ACC112 (cell line): ENCODE measurements at regions not wholly inside any gene's neighbourhood (a gene's known extent, or its start where the extent isn't known, plus 50 kb on each side); places are given as distances from the start of the nearest gene placed in this dataset.
"Not testable (repeated sequence)": the region's sequence is repeated elsewhere in the genome, so short reads cannot be mapped to it uniquely, and the experiment has no call there.

Experiments used
- H2AFZ ChIP-seq: fragments of 200-600 bp; sonication (generic); one replicate; pipeline ENCODE4 v1.6.0; 2017; ENCODE audit warnings: antibody characterized with exemption, low read length; ENCODE audit not compliant: unreplicated experiment
- H3K27ac ChIP-seq: fragments of 200-600 bp; sonication (generic); 2 replicates; pipeline ENCODE4 v1.5.1; 2014; ENCODE audit warnings: low read depth, mild to moderate bottlenecking, antibody characterized with exemption, low read length, moderate library complexity
- H3K27me3 ChIP-seq: fragments of 200-600 bp; sonication (generic); 2 replicates; pipeline ENCODE4 v1.6.1; 2014; ENCODE audit warnings: mild to moderate bottlenecking, antibody characterized with exemption, low read length, moderate library complexity, mixed read lengths; ENCODE audit not compliant: insufficient read depth
- H3K36me3 ChIP-seq: fragments of 200-600 bp; sonication (generic); 2 replicates; pipeline ENCODE4 v1.6.1; 2016; ENCODE audit warnings: mild to moderate bottlenecking, antibody characterized with exemption, low read length, moderate library complexity, mixed read lengths; ENCODE audit not compliant: insufficient read depth
- H3K4me1 ChIP-seq: fragments of 200-600 bp; sonication (generic); one replicate; pipeline ENCODE4 v1.6.1; 2016; ENCODE audit warnings: low read length, mixed read lengths; ENCODE audit not compliant: insufficient read depth, unreplicated experiment, control insufficient read depth
- H3K4me3 ChIP-seq: fragments of 200-600 bp; sonication (generic); 2 replicates; pipeline ENCODE4 v1.5.1; 2014; ENCODE audit warnings: mild to moderate bottlenecking, low read depth, low read length
- H3K79me2 ChIP-seq: fragments of 200-600 bp; sonication (generic); one replicate; pipeline ENCODE4 v1.6.0; 2016; ENCODE audit warnings: low read length; ENCODE audit not compliant: control insufficient read depth, unreplicated experiment, insufficient read depth

DNA sequence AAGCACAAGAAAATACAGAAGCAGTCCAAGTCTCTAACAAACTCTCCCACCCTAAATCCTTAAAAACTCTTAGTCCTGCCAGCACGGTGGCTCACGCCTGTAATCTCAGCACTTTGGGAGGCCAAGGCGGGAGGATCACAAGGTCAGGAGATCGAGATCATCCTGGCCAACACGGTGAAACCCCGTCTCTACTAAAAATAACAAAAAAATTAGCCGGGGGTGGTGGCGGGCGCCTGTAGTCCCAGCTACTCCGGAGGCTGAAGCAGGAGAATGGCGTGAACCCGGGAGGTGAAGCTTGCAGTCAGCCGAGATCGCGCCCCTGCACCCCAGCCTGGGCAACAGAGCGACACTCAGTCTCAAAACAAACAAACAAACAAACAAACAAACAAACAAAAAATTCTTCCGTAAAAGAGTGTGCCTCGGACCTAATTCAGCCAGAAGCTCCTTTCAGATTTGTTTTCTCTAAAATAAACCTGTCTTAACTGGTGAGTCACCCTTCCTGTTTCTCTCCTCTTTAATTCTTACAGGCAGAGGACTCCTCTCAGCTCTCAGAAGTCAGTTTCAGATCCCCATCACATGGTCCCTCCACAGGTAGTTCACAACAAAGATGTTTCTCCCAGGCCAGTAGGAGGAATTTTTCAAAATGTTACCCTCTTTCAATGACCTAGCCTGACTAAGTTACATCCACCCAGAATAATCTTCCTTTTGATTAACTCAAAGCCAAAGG is 953.2 kb downstream of the STIM2 start:
- not testable (repeated sequence) for H3K4me3 ChIP-seq, H2AFZ ChIP-seq, H3K27me3 ChIP-seq, H3K27ac ChIP-seq, H3K36me3 ChIP-seq, H3K79me2 ChIP-seq, H3K4me1 ChIP-seq

DNA sequence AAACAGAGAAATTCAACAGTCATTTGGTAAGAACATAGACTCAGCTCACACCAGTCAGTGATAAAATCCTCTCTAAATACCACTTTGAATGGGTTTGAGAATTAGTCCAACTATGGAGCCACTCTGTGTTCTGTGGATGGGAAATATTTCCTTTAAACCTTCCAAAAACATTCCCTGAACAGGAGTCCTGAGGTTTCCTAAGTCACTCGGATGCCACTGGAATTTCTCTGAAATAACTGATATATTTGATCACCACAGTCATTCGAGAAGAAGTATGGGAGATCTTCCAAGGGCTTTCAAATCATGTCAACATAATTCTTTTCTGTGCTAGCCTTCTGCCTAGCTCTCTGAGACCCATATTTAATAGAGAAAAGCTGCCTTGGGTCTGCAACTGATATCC is 958.6 kb downstream of the STIM2 start:
- Histone ChIP-seq H3K27ac (no peak overlapping the region), H3K79me2 (no peaks in the 10 kb centered on the region), H3K36me3 (no peaks in the 10 kb centered on the region), H3K4me3 (no peak overlapping the region), H2AFZ (no peak overlapping the region), H3K4me1 (no peaks in the 10 kb centered on the region), H3K27me3 (no peaks in the 10 kb centered on the region)

DNA sequence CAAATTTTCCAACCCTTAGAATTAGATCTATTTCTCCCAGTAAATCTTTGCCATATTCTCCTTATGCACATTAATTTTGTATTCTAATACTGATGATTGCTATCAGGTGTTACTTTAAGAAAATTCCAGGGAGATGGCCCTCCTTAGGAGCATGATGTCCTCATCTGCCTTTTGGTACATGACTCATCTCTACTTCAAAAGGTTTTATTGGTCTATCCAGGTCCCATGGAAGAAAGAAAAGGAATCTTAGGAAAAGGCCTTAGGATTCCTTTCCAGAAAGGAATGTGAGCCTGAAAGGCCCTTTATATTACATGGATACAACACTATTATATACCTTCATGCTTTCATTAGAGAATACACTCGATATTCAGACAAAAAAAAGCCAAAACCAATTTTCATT is 968.2 kb downstream of the STIM2 start:
- no peaks in the 10 kb centered on the region for H3K79me2 ChIP-seq
- no peak overlapping the region for H3K27ac ChIP-seq
- no peaks in the 10 kb centered on the region for H3K36me3 ChIP-seq
- H2AFZ ChIP-seq = no peak overlapping the region
- H3K4me1 ChIP-seq = no peaks in the 10 kb centered on the region
- no peaks in the 10 kb centered on the region for H3K27me3 ChIP-seq
- no peak overlapping the region for H3K4me3 ChIP-seq

DNA sequence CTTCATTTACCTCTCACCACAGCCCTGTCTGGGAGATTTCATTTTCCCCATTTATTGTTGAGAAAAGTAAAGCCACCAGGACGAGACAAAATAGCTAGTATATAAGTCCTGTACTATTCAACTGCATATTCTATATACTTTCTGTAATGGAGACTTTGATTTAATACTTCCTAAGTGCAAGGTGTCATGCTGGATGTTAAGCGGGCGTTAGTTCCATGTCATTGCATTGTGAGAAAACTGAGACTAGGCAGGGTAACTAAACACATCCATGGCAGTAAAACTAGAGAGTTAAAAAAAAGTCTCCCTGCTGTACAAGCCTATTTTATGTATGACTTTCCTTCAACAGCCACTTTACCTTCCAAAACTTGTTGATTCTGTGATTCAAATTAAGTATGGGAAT is 969.6 kb downstream of the STIM2 start:
- no peaks in the 10 kb centered on the region for H3K4me1 ChIP-seq
- no peak overlapping the region for H3K4me3 ChIP-seq
- H3K36me3 ChIP-seq = no peaks in the 10 kb centered on the region
- H3K27me3 ChIP-seq = no peaks in the 10 kb centered on the region
- no peak overlapping the region for H2AFZ ChIP-seq
- no peaks in the 10 kb centered on the region for H3K79me2 ChIP-seq
- H3K27ac ChIP-seq = no peak overlapping the region

DNA sequence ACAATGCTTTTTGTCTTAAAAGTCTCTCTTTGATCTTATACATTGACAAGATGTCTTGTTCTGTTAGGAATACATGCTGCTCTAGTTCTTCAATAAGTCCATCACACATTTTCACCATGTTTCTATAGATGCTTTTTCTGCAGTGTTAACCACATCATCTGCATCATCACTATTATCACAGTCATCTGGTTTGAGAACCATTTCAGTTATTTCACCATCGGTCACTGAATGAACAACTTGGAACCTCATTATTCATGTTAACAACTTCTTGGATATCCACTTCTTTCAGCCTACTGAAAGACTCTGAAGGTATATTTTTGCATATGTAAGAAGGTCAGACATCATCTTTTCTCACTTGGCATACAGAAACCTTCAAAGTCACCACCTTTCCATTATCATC is 975.2 kb downstream of the STIM2 start:
- Histone ChIP-seq H3K27ac (no peak overlapping the region), H3K4me3 (no peak overlapping the region), H3K27me3 (no peaks in the 10 kb centered on the region), H3K79me2 (no peaks in the 10 kb centered on the region), H3K36me3 (no peaks in the 10 kb centered on the region), H3K4me1 (no peaks in the 10 kb centered on the region), H2AFZ (no peak overlapping the region)

DNA sequence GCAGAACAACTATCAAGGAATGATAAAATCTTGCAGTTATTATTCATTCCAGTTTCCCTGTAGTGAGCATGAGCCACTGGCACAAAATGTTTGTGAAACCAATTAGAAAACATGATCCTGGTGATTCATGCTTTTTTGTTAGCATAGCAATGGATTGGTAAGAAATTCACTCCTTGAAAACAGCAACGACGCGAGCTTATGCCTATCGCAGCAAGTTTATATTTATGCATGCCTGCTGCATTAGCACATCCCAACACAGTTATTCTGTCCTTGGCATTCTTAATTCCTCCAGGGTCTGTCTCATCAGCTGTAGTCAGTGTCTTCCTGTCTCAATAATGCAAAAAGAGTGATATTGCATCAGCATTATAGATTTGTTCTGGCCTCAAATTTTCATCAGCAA is 975.9 kb downstream of the STIM2 start:
- Histone ChIP-seq H3K79me2 (no peaks in the 10 kb centered on the region), H2AFZ (no peak overlapping the region), H3K36me3 (no peaks in the 10 kb centered on the region), H3K4me3 (no peak overlapping the region), H3K4me1 (no peaks in the 10 kb centered on the region), H3K27me3 (no peaks in the 10 kb centered on the region), H3K27ac (no peak overlapping the region)

DNA sequence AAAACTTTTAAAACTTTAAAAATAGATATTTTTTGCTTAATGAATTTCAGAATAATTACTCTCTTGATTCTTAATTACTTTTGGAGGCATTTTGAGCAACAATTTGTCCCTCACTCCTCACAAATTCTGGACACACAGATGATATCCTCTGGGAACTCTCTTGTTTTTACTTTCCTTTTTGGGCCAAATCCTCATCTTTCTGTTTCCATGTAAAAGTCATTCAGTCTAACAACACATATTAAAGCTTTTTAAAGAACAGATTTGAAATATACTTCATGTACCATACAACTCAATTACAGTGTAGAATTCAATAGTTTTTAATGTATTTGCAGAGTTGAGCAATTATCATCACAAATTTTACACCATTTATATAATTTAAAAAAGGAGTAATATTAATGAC is 983.1 kb downstream of the STIM2 start:
- no peak overlapping the region for H2AFZ ChIP-seq
- no peak overlapping the region for H3K4me3 ChIP-seq
- H3K4me1 ChIP-seq = no peaks in the 10 kb centered on the region
- no peaks in the 10 kb centered on the region for H3K79me2 ChIP-seq
- no peaks in the 10 kb centered on the region for H3K27me3 ChIP-seq
- no peaks in the 10 kb centered on the region for H3K36me3 ChIP-seq
- H3K27ac ChIP-seq = no peak overlapping the region

DNA sequence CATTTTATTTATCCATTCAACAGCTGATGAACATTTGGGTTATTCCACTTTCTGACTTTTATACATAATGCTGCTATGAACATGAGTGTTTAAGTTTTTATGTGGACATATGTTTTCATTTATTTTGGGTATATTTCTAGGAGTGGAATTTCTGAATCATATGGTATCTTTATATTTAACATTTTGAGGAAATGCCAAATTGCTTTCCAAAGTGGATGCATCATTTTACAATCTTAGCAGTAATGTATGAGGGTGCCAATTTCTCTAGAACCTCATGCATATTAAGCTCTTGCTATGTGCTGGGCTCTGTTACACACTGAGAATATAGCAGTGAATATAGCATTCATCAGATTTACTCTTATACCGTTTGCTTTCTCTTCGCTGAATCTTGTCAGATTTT is 983.7 kb downstream of the STIM2 start:
- H3K4me3 ChIP-seq = no peak overlapping the region
- no peak overlapping the region for H2AFZ ChIP-seq
- no peaks in the 10 kb centered on the region for H3K4me1 ChIP-seq
- no peak overlapping the region for H3K27ac ChIP-seq
- no peaks in the 10 kb centered on the region for H3K36me3 ChIP-seq
- H3K27me3 ChIP-seq = no peaks in the 10 kb centered on the region
- H3K79me2 ChIP-seq = no peaks in the 10 kb centered on the region

DNA sequence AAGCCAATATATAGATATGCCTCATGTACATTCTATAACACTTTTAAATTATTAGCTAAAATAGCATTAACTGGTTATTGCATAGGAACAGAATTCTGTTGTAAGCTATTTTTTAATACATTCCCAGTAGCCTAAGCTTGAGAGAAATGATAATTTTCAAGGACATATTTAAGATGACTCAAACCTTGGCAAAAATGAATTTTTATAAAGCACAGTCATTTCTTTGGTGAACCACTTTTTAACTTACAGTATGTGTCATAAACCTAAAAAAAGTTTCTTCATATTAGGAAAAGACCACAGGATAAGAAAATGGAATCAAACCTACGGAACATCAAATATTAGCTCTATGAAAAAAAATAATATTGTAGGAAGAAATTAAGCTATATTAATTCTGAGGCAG is 986.3 kb downstream of the STIM2 start:
- Histone ChIP-seq H3K4me3 (no peak overlapping the region), H3K4me1 (no peaks in the 10 kb centered on the region), H2AFZ (no peak overlapping the region), H3K27ac (no peak overlapping the region), H3K36me3 (no peaks in the 10 kb centered on the region), H3K79me2 (no peaks in the 10 kb centered on the region), H3K27me3 (no peaks in the 10 kb centered on the region)

DNA sequence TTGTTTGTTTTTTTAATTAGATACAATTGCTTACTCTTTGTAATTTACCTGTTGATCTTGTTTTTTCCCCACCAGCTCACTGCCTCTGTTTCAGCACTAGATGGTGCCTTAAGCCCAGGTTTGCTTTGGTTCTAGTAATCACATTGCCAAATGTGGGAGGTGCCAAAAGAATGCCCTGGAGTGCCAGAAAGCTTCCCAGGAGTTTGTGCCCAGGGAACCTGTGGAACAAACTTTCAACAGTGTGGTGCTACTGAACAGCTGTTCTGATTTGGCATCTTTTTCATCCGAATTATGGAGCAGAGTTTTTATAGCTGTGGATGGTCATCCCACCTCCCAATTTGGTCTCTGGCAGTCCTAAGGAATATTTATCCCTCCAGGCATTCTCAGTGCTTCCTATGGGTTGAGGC is 1000.7 kb downstream of the STIM2 start:
- Histone ChIP-seq H3K36me3 (no peaks in the 10 kb centered on the region), H3K79me2 (no peaks in the 10 kb centered on the region), H3K27me3 (no peaks in the 10 kb centered on the region), H3K27ac (no peak overlapping the region), H2AFZ (no peak overlapping the region), H3K4me1 (no peaks in the 10 kb centered on the region), H3K4me3 (no peak overlapping the region)

DNA sequence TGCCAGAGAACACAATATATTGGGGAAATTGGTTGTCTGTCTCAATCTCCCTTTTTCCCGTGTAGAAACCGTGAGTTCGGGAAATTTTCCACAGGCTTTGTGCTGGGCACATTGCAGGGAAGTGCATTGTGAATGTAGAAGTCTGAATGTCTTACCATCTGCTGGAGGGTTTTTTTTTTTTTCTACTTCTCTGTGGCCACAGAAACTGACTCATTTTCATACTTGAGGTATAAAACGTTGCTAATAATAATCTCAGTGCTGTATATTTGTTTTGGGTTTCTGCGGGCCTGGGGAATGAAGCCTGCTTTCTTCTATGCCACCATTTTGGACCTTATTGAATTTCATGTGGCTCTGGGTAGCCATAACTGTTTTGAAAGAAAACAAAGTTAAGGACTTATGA is 1001.2 kb downstream of the STIM2 start:
- Histone ChIP-seq H3K27ac (no peak overlapping the region), H2AFZ (no peak overlapping the region), H3K36me3 (no peaks in the 10 kb centered on the region), H3K79me2 (no peaks in the 10 kb centered on the region), H3K4me3 (no peak overlapping the region), H3K4me1 (no peaks in the 10 kb centered on the region), H3K27me3 (no peaks in the 10 kb centered on the region)
